ENCODE measurements at regions not wholly inside any gene's neighbourhood (a gene's known extent, or its start where the extent isn't known, plus 50 kb on each side); places are given as distances from the start of the nearest gene placed in this dataset.

DNA sequence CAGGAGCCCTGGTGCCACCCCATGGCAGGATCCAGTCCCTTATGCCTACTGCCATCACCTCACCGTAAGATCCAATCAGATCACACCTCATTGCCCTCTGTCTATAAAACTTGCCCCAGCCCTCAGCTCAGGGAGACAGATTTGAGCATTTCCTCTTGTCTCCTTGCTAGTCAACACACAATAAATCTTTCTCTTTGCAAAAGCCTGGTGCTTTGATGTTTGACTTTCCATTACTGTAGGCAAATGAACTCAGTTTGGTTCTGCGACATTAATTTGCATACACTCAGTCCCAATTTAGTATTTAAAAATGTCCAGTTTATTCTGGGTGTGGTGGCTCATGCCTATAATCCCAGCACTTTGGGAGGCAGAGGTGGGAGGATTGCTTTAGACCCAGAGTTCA, 188.4 kb downstream of the AEBP2 start:
- FAIRE-seq = no peak

DNA sequence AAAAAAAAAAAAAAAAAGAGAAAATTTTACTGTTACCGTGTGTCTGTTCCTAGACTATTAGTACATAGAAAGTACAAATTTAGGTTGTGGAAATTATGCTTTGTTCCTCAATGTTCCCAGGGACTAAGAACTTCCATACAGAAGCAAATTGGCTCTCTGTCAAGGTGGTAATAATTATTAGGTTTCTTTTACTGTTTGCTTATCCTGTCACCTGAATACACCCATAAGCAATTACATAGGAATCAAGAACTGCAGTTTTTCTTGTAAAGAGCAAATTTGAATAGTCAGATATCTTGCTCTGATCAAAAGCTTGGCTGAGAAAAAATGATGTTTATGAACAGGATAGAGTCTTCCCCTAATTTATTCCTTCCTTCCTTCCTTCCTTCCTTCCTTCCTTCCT, 191.2 kb downstream of the AEBP2 start:
- no peak for FAIRE-seq

DNA sequence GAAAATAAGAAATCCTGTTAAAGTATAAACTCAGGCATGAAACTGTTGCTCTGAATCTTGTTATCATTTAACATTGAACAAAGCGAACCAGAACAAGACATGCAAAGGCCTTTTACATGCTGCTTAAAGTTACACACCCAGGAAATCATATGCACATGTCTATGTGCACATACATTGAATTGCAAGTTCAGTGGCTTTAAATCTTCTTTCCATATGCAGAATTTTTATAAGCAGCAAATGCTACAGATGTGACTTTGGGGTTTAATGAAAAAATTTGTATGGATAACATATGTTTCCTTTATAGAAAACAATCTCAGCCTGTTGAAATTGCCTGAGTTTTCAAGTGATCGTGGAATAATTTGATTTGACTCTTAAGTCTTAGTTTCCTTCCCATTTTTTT, 193.9 kb downstream of the AEBP2 start:
- FAIRE-seq = no peak

DNA sequence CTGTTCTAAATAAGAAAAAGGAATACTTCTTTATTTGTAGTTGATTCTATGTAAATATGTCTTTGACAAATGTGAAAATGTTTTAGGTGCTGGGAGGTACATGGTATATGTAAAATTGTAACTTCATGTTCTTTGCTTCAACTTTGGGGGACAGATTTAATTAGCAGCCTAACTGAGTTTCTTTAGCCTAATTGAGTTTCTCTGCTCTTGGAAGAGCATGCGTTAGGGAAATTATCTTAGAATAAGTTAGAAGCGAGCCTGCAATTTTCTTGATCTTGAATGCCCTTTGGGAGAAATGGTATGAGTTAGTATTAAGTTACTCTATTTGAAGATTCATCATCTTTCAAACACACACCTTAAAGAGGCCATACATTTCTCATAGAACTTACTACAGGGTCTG, 194.3 kb downstream of the AEBP2 start:
- no peak for FAIRE-seq

DNA sequence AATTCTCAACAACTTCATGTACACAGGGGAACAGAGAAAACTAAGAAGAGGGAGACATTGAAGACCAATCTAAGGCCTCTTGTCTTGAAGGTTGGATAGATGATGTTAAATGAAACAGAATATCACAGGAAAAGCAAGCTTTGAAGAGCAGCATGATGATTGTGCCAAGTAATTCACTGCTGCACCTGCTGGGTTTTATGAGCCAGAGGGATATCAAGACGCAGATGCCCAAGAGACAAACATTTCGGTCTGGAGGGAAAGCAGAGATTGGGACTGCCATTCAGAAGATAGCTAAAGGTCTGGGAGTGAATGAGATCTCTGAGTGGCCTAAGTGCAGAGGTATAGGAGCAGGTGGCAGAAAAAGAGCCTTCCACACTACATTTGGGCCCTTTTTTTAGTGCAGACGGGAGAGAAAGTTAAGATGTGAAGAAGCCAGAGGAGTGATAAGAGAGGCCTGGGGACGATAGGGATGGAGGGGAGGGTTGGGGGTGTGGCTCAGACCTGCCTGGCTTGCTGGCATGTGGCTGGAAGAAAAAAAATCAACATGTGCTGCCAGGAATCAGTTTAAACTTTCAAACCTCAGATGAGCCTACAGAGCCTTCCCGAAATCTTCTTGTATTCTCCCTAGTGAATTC, 200.6 kb downstream of the AEBP2 start:
- FAIRE-seq = no peak

DNA sequence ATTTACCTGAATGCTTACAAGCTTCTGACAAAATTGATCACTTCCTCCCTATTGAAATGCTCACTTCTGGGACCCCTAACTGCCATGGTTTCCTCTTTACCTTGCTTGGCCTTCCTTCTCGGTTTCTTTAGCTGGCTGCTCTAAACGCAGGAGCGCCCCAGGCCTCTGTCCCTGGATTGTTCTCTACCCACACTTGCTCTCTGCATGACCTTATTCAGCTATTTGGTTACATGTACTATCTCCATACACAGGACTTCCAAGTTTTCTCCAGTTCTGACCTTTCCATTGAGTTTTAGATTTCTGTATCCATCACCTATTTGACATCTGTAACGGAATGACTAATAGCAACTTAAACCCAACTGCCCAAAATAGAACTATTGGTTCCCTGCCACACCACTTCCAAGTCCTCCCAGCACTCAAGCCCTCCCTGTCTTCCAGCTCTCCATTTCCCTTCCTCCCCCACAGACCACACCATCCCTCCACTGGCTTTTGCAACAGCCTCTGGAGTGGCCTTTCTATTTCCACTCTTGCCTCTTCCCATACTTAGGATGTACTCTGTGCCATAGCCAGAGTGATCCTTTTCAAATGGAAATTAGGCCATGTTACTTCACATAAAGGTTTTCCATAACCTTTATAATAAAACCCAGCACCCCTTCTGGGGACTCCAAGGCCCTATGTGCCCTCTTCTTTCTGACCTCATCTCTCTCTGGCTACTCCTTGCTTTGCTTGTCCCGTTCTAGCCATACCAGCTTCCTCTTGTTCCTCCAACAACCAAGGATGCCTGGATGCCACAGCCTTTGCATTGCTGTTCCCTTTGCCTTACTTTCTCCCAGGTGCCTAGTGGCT, 202.2 kb downstream of the AEBP2 start:
- FAIRE-seq = no peak

DNA sequence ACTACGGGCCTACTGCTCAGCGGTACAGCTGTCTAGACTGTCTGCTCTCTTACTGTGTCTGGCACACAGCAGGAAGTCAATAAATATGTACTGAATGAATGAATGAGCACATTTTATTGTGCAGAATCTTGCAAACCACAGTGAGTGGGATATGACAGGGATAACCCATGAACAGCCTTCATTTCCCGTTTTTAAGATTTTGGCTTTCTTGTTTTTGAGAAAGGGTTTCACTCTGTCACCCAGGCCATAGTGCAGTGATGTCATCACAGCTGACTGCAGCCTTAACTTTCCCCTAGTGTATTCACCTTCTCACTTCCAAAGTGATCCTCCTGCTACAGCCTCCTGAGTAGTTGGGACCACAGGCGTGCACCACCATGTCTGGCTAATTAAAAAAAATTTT, 203.1 kb downstream of the AEBP2 start:
- FAIRE-seq = no peak

DNA sequence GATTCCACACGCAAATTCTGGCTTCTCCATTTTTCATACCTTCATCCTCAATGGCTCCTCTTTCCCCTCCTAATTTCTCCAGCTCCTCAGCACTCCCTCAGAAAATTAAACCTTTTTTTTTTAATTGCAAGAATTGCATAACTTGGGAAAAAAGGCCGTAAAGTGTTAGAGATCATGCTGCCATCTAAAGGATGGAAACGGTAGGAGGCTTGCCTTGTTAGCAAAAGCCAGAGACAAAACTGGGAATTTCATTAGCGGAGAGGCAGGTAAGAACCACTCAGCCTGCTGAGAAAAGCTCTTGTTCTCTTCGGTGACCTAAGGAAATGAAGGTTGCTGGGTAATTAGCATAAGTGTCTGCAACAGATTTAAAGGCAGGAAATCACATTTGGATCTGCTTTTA, 204.3 kb downstream of the AEBP2 start:
- FAIRE-seq = no peak

DNA sequence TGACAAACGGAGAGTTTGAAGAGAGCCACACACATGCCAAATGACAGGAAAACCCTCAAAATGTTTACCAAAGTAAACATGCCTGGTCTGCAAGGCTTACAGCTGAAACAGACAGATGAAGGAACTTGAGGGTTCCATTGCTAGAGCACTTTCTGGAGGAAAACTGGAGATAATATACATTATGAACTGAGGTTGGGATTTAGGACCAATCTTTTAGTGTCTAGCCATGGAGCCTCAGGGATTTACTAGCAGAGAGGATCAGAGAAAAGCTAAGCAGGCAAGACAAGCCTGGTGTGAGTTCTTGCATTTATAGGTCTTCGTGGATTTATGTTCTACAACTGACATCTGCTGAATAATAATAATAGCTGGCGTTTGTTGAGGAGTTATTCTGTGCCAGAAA, 205.3 kb downstream of the AEBP2 start:
- FAIRE-seq = no peak

DNA sequence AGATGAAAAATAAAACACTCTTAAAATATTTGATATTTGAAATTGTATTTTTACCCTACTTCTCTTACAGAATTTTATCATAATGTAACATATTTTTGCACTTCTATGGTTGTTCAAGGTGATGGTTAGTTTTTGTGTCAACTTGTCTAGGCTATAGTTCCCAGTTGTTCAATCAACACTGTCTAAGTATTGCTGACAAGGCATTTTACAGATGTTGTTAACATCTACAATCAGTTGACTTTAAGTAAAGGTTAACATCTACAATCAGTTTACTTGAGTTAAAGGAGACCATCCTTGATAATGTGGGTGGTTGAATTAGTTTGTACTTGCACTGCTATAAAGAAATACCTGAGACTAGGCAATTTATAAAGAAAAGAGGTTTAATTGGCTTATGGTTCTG, 206.5 kb downstream of the AEBP2 start:
- FAIRE-seq = no peak

DNA sequence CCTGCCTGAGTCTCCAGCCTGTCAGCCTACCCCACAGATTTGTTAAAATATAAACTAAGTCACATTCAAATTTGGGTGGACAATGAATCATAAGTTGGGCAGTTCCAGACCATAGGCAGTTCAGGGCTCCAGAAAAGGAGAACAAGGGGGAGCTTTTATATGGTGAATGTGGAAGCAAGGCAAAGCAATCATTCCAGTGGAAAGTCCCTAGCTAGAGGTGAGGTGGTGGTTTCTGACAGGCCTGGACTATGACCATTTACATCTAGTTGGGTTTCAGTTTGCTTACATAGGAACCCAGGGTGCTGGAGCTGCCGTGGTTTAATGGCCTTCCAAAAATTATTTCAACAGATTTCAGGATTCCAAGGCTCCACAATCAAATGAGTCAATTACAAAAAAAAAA, 207.3 kb downstream of the AEBP2 start:
- no peak for FAIRE-seq

DNA sequence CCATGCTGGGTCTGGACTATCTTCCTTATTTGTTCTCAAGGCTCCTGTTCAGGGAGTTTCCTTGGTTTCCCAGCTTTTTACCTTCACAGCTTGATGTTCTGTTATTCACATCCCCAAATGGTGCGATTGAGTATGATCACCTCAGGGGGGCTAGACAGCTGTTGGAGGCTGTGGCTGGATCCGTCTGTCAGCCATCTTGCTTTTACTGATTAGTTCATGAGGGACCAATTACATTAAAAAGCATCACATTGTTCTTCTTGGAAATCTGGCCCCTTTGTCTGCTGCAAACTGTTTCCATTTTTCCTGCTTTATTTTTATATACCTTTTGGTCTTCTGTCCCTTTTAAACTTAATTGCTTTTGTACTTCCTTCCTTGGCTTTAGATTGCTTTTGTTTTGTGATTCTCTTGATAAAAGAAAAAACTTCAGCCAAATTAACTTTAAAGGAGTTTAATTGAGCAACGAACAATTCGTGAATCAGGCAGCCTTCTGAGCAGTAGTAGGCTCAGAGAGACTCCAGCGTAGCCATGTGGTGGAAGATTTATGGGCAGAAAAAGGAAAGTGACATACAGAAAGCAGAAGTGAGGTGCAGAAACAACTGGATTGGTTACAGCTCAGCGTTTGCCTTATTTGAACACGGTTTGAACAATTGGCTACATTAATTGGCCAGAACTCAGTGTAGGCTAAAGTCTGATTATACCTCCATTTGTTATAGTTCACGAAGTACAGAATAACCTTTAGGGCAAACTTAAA, 208.7 kb downstream of the AEBP2 start:
- no peak for FAIRE-seq

DNA sequence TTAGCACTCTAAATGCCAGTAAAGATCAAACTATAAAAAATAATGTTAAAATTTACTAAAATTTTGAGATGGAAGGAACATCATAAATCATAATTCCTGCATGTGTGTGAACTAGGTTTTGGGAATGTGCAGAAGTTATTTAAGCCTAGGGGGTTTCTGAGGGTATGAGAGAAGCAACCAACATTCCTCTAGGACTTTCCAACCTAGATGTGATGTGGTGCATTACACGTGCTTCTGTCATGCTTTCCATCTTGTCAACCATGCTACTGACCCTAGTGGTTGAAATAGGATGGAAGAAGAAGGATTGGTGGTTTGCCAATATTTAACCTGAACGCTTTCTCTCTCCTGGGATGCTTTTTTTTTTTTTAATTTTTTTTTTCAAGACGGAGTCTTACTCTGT, 209.3 kb downstream of the AEBP2 start:
- FAIRE-seq = no peak

DNA sequence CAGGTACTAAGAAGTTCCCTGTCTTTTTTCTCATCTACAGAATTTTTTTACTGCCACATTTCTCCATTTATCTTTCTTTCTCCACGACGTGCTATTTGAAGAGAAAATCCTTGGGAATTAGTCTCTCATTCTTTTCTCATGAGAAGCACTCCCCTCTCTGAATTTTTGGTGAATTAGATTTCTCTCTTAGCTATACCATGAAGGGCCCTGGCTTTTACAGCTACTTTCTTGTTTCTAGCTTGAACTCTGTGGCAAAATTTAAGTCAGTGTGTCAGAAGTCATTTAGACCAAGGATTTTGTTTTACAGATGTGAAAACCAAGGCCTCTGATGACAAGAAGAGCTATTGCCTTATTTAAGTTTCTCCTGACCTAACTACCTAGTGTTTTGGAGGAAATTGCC, 213.1 kb downstream of the AEBP2 start:
- FAIRE-seq = no peak

DNA sequence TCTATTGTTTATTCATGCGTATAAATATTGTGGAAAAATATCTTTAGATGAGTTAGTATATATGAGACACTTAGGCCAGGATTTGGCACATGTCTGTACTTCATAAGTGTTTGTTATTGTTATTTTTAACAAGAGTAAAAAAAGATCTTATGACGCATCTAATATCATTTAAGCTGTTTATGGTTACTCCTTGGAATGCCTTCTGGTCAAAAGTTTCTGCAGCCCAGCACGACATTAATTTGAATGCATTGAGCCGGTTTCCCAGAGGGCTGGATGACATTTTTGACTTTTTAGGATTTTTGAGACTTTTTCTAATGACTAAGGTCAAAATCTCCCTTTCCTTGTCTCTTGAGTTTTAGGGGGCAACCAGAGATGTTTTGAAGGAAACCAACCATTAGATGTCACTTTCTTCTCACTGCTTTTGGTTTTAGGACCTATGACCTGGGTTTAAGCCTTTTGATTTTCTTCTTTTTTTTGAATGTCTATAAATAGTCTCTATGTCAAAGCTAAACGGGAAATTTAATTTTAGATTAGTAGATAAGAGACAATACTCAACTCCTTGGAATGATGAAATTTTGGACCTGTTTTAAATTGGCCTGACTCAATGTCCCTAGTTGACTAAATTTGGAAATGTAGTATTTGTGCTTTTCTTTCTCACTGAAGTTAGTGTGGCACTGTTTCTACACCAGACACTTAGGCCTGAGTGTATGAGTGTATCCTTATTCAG, 215.5 kb downstream of the AEBP2 start:
- FAIRE-seq = no peak

DNA sequence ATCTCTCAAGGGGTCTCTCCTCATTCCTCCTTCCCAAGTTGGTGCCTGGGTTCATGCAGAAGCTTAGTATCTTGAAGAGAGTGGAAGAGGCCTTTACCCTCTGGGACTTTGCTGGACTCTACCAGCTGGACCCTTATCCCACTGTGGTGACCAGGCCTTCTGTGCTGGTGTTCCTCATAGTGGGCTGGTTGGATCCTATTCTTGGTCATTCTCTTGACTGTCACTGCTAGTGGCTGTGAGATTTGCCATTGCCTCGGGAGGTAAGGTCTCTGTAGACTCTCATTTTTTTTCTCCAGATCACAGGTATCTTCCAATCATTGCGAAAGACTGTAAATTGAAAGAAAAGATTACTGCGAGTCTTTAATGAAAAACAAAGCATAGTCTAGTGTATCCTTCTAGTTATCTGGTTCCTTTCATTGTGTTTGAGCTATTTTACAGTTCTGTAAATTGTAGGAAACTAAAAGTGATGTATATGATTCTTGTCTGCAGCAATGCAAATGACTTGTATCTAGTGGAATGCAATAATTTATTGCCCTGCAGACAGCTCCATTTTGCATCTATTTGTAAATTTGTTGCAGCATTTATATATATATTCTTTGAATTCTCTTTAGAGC, 217.9 kb downstream of the AEBP2 start:
- no peak for FAIRE-seq

DNA sequence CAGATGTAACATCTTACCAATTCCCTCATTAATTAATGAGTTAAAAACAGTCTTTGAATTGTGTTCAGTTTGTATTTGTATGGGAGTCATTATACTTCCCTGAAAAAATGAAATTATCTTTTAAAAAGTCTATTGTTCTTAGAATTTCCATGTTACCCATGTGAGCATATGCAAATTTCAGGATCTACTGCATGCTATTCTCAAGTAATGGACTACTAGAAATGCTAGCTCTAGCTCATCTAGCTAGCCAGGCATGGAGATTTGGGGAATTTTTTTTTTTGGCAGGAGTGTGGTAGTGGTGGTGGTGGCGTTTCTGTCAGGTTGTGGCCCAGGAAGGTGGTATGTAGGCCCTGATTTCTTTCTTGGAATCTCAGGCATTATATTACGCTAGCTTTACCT, 218.4 kb downstream of the AEBP2 start:
- FAIRE-seq = no peak

DNA sequence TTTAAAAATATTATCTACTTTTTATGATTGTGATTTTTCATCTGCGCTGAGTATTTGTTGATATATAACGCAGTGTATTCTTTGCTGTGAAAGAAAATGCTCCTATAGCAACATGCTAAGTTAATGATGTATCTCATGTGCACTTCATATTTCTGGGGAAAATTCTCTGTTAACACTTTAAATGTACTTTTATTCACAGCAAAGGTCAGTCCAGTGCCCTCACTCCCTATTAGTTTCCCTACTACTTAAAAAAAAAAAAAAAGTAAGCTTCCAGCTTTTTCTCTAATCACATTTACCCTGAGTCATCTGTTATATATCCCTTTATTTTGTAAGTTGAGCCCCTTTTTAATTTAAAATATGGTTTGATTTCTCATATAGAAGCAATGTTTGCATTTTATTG, 219.8 kb downstream of the AEBP2 start:
- FAIRE-seq = no peak

DNA sequence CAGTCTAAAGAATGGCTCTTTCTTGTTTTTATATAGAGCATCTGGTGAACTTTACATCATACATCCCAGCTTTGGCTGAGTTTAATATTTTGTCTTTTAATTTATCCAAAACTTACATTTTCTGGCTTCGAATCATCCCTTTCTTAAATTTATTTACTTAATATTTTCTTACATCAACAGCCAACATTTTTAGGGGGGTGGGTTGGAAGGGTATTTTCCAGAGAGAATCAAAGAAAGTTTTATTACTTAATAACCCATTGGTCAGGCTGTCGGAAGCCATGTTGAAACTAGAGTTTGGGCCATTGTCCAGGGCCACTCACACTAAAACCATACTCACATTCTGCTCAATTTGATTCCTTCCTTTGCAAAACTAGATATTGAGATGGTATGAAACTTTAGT, 220.2 kb downstream of the AEBP2 start:
- no peak for FAIRE-seq

DNA sequence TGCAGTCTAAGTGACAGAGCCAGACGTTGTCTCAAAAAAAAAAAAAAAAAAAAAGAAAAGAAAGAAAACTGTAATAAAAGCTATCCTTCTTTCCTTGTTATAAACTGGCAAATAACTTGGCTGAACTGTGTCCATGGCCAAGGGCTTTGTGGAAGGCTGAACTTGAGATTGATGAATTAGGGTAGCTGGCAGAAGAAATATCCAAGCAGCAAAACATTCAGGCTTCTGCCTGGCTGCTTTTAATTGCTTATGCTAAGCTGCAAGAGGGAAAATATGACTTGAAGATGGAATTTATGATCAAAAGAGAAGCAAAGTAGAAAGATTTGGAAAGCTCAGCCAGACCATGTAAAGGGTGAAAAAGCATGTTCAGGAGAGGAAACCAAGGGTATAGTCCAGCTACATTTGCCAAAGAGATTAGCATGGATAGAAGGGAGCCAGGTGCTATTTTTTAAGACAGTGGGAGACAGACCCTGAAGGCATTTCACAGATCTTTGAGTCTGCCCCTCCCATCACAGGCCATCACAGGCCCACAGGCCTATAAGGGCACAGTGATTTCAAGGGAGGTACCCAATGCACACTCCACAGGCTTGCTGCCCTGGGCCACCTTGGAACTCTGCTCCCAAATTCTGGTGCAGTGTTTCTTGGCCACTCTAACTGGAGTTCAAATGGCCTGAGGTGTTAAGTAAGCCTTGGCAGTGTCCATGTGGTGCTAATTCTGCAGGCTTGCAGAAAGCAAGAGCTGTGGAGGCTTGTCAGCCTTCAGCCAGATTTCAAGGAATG, 226.0 kb downstream of the AEBP2 start:
- FAIRE-seq = no peak

DNA sequence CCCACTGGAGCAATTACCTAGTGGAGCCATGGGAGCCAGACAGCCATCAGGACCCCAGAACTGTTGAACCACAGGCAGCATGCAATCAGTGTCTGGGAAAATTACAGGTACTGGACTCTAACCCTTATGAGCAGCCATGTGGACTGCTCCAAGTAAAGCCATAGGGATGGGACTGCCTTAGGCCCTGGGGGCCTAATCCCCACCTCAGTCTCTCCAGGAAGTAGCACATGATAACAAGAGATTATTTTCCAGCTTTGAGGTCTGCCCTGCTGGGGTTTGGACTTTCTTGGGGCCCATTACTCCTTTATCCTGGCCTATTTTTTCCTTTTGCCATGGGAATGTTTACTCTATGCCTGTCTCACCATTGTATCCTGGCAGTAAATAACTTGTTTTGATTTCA, 226.8 kb downstream of the AEBP2 start:
- no peak for FAIRE-seq

DNA sequence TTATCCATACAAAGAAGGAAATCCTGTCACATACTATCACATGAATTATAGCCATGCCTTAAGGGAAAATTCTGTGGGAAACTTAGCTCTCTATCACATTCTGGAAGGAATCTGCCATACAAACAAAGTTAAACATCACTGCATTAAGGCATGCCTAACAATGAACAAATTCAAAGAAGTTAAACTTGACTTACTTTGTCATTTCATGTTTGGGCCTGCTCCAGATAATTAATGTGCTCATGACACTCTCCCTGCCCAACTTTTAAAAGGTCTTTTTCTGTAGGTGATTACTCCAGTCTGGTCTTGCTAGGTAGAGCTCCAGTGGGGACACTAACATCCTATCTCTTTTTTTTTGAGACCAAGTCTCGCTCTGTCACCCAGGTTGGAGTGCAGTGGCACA, 230.5 kb downstream of the AEBP2 start:
- FAIRE-seq = no peak

All from TTC549 (cell line).